Spleen (tissue), 11 donors: ENCODE measurements at regions not wholly inside any gene's neighbourhood (a gene's known extent, or its start where the extent isn't known, plus 50 kb on each side); places are given as distances from the start of the nearest gene placed in this dataset.

Experiments
- DNase-seq: peaks from one replicate; pipeline ENCODE4 v3.0.0-alpha.2; 2020
- H3K27ac ChIP-seq, 8 donors: fragments of 200-600 bp; sonication (generic) in 7 of 8; 1 replicate in 4 of 8; 2 replicates in 4 of 8; pipeline versions ENCODE4 v1.5.0 to v1.8.0; 2016 to 2021; ENCODE audit warnings: inconsistent platforms in 4 of 8, mild to moderate bottlenecking in 4 of 8, moderate library complexity in 1 of 8
- H3K27me3 ChIP-seq, 7 donors: fragments of 200-600 bp; sonication (generic) in 6 of 7; replicated peaks in 1 of 7; 1 replicate in 4 of 7; 2 replicates in 3 of 7; pipeline versions ENCODE4 v1.5.0 to v1.8.0; 2016 to 2021; ENCODE audit warnings: inconsistent platforms in 3 of 7, mild to moderate bottlenecking in 1 of 7
- H3K36me3 ChIP-seq, 6 donors: fragments of 200-600 bp; sonication (generic) in 5 of 6; 1 replicate in 4 of 6; 2 replicates in 2 of 6; pipeline versions ENCODE4 v1.5.0 to v1.8.0; 2016 to 2021; ENCODE audit warnings: inconsistent platforms in 2 of 6
- H3K4me1 ChIP-seq, 6 donors: fragments of 200-600 bp; sonication (generic) in 5 of 6; 1 replicate in 3 of 6; 2 replicates in 3 of 6; pipeline versions ENCODE4 v1.5.0 to v1.8.0; 2016 to 2021; ENCODE audit warnings: inconsistent platforms in 3 of 6
- H3K4me3 ChIP-seq, 8 donors: fragments of 200-600 bp; sonication (generic) in 7 of 8; 1 replicate in 4 of 8; 2 replicates in 4 of 8; pipeline versions ENCODE4 v1.5.0 to v1.8.0; 2016 to 2021; ENCODE audit warnings: inconsistent platforms in 4 of 8, mild to moderate bottlenecking in 4 of 8, moderate library complexity in 2 of 8
- H3K9me3 ChIP-seq, 8 donors: fragments of 200-600 bp; sonication (generic) in 7 of 8; 1 replicate in 4 of 8; 2 replicates in 4 of 8; pipeline versions ENCODE4 v1.5.0 to v1.8.0; 2016 to 2021; ENCODE audit warnings: inconsistent platforms in 4 of 8
- CTCF ChIP-seq, 11 experiments: fragments of 200-600 bp in 7 of 11; fragments of 450-650 bp in 4 of 11; sonication (generic) in 4 of 11; IDR thresholded peaks in 8 of 11; conservative IDR thresholded peaks in 3 of 11; 1 replicate in 7 of 11; 2 replicates in 4 of 11; pipeline versions ENCODE4 v1.4.0 to v1.8.0; 2016 to 2021; ENCODE audit warnings: antibody characterized with exemption in 11 of 11, inconsistent platforms in 4 of 11, mild to moderate bottlenecking in 1 of 11
- POLR2A ChIP-seq, 3 donors: fragments of 450-650 bp; IDR thresholded peaks; one replicate each; pipeline ENCODE4 v1.5.1; 2017; ENCODE audit warnings: antibody characterized with exemption in 3 of 3, mild to moderate bottlenecking in 1 of 3
- POLR2AphosphoS5 ChIP-seq, 3 donors: sonication (generic); formaldehyde crosslinking; IDR thresholded peaks; one replicate each; pipeline ENCODE4 v1.5.1; 2017; ENCODE audit warnings: antibody characterized with exemption in 3 of 3
- WGBS, 5 donors: extraction: QIAGEN DNeasy Blood & Tissue Kit in 3 of 5; methylation state at CpG; one replicate each; pipeline versions ENCODE4 v1.1.5 to v1.1.7; 2013 to 2018; 5-methylcytosine and 5-hydroxymethylcytosine counted together
- intact Hi-C: fragments of 100-400 bp; cut with DNase I; formaldehyde crosslinking; loops from one replicate; pipeline ENCODE4 v1.15.0; 2023; ENCODE audit warnings: low total_unique reads
- donor health status: healthy with polysubstance abuse.
- donor health status: DM: no; HTN: no; CAD: no; lungs with moderate emphysema.
- donor health status: DM: no; HTN: no; CAD: no.
- donor health status: Bipolar disorder and iron deficiency.
- donor health status: healthy.
- donor health status: DM: no; HTN: no; CAD: no.
- donor health status: DM: yes; HTN: yes; CAD: no.

GRCh38 chr3:104787306-104787705, 579.4 kb upstream of the ALCAM start:
- no peaks in the 10 kb centered on the region for H3K36me3 ChIP-seq
- no peak for TF ChIP-seq POLR2AphosphoS5 (IDR thresholded peaks at IDR 0.05)
- no peak for TF ChIP-seq CTCF (IDR thresholded peaks at IDR 0.05 in 8 of 11, conservative IDR thresholded peaks at IDR 0.05 in 3 of 11)
- no peak for TF ChIP-seq POLR2A (IDR thresholded peaks at IDR 0.05)
- no peaks in the 10 kb centered on the region for H3K27me3 ChIP-seq
- H3K9me3 ChIP-seq: no peaks in the 10 kb centered on the region
- H3K27ac ChIP-seq: no peak overlapping the region
- H3K4me1 ChIP-seq: no peaks in the 10 kb centered on the region
- no peak overlapping the region for H3K4me3 ChIP-seq
- intact Hi-C loops: no loop called here
- DNase-seq: no peak

GRCh38 chr3:104788807-104789206, 577.9 kb upstream of the ALCAM start:
- Histone ChIP-seq H3K9me3 (no peaks in the 10 kb centered on the region), H3K27ac (no peak overlapping the region), H3K27me3 (no peaks in the 10 kb centered on the region), H3K4me1 (no peaks in the 10 kb centered on the region), H3K36me3 (no peaks in the 10 kb centered on the region), H3K4me3 (no peak overlapping the region)
- DNase-seq: no peak
- TF ChIP-seq POLR2AphosphoS5 (IDR thresholded peaks at IDR 0.05): no peak
- TF ChIP-seq POLR2A (IDR thresholded peaks at IDR 0.05): no peak
- TF ChIP-seq CTCF (IDR thresholded peaks at IDR 0.05 in 8 of 11, conservative IDR thresholded peaks at IDR 0.05 in 3 of 11): no peak
- intact Hi-C loops: no loop called here

- 28 to 51% (median 39%) methylated on average over 1 of the region's 1 CpG for WGBS, 5 donors
- TF ChIP-seq POLR2AphosphoS5 (IDR thresholded peaks at IDR 0.05) (no peak), CTCF (IDR thresholded peaks at IDR 0.05 in 8 of 11, conservative IDR thresholded peaks at IDR 0.05 in 3 of 11) (no peak), POLR2A (IDR thresholded peaks at IDR 0.05) (no peak)
- intact Hi-C loops: no loop called here
- no peaks in the 10 kb centered on the region for H3K36me3 ChIP-seq
- H3K9me3 ChIP-seq: no peaks in the 10 kb centered on the region
- DNase-seq: no peak
- H3K27me3 ChIP-seq: no peaks in the 10 kb centered on the region
- no peak overlapping the region for H3K27ac ChIP-seq
- no peak overlapping the region for H3K4me3 ChIP-seq
- no peaks in the 10 kb centered on the region for H3K4me1 ChIP-seq
Observed at GRCh38 chr3:104791331-104791730, 575.4 kb upstream of the ALCAM start.

- Histone ChIP-seq H3K36me3 (no peaks in the 10 kb centered on the region), H3K27ac (no peak overlapping the region), H3K27me3 (no peaks in the 10 kb centered on the region), H3K4me3 (no peak overlapping the region), H3K4me1 (no peaks in the 10 kb centered on the region), H3K9me3 (no peaks in the 10 kb centered on the region)
- DNase-seq: no peak
- no peak for TF ChIP-seq CTCF (IDR thresholded peaks at IDR 0.05 in 8 of 11, conservative IDR thresholded peaks at IDR 0.05 in 3 of 11)
- no peak for TF ChIP-seq POLR2A (IDR thresholded peaks at IDR 0.05)
- TF ChIP-seq POLR2AphosphoS5 (IDR thresholded peaks at IDR 0.05): no peak
- intact Hi-C loops: no loop called here
- 83 to 92% (median 89%) methylated on average over 5 of the region's 5 CpGs for WGBS, 5 donors
Observed at GRCh38 chr3:104796556-104796955, 570.2 kb upstream of the ALCAM start.
